Stomach (tissue), 8 donors: ENCODE measurements at regions not wholly inside any gene's neighbourhood (a gene's known extent, or its start where the extent isn't known, plus 50 kb on each side); places are given as distances from the start of the nearest gene placed in this dataset.

Experiments
- DNase-seq, 2 donors: peaks; one replicate each; pipeline versions ENCODE4 v3.0.0 to v3.0.0-alpha.2; 2013 to 2019
- H3K27ac ChIP-seq, 5 donors: fragments of 200-600 bp in 4 of 5; sonication (generic) in 4 of 5; one replicate each; pipeline ENCODE4 v1.5.1; 2013 to 2019; ENCODE audit warnings: mild to moderate bottlenecking in 1 of 5, moderate library complexity in 1 of 5
- H3K27me3 ChIP-seq, 3 donors: fragments of 200-600 bp; sonication (generic); one replicate each; pipeline ENCODE4 v1.5.1; 2017 to 2019; ENCODE audit warnings: mixed run types in 1 of 3
- H3K36me3 ChIP-seq, 4 donors: fragments of 200-600 bp; sonication (generic); 1 replicate in 3 of 4; 2 replicates in 1 of 4; pipeline ENCODE4 v1.5.1; 2016 to 2019
- H3K4me1 ChIP-seq, 4 donors: fragments of 200-600 bp; sonication (generic); one replicate each; pipeline ENCODE4 v1.5.1; 2016 to 2019
- H3K4me3 ChIP-seq, 4 donors: fragments of 200-600 bp; sonication (generic) in 3 of 4; one replicate each; pipeline ENCODE4 v1.5.1; 2016 to 2019; ENCODE audit warnings: mild to moderate bottlenecking in 1 of 4
- H3K9me3 ChIP-seq, 4 donors: fragments of 200-600 bp; sonication (generic); one replicate each; pipeline ENCODE4 v1.5.1; 2016 to 2019
- EP300 ChIP-seq: sonication (generic); formaldehyde crosslinking; IDR thresholded peaks from one replicate; pipeline ENCODE4 v1.6.1; 2017; ENCODE audit warnings: antibody characterized with exemption
- POLR2A ChIP-seq, 4 donors: fragments of 450-650 bp; IDR thresholded peaks; one replicate each; pipeline ENCODE4 v1.6.1; 2016; ENCODE audit warnings: antibody characterized with exemption in 4 of 4, control low read depth in 2 of 4, mild to moderate bottlenecking in 1 of 4, moderate library complexity in 1 of 4
- POLR2AphosphoS5 ChIP-seq, 3 donors: sonication (generic); formaldehyde crosslinking; IDR thresholded peaks; one replicate each; pipeline ENCODE4 v1.6.1; 2016; ENCODE audit warnings: antibody characterized with exemption in 3 of 3
- WGBS, 5 donors: extraction: QIAGEN DNeasy Blood & Tissue Kit in 3 of 5; methylation state at CpG; one replicate each; pipeline versions ENCODE4 v1.1.5 to v1.1.7; 2013 to 2018; 5-methylcytosine and 5-hydroxymethylcytosine counted together
- intact Hi-C: fragments of 100-400 bp; cut with DNase I; formaldehyde crosslinking; loops from one replicate; pipeline ENCODE4 v1.15.1; 2023; ENCODE audit warnings: low total_unique reads
- TF ChIP-seq, protein P1 (sequence below), 7 experiments: fragments of 450-650 bp in 4 of 7; fragments of 200-600 bp in 3 of 7; sonication (generic) in 3 of 7; IDR thresholded peaks; one replicate each; pipeline ENCODE4 v1.5.1; 2016 to 2019; ENCODE audit warnings: antibody characterized with exemption in 7 of 7, control low read depth in 2 of 7, mild to moderate bottlenecking in 1 of 7
- donor health status: healthy with polysubstance abuse.
- donor health status: Bipolar disorder and iron deficiency.
- donor health status: healthy.

DNA sequence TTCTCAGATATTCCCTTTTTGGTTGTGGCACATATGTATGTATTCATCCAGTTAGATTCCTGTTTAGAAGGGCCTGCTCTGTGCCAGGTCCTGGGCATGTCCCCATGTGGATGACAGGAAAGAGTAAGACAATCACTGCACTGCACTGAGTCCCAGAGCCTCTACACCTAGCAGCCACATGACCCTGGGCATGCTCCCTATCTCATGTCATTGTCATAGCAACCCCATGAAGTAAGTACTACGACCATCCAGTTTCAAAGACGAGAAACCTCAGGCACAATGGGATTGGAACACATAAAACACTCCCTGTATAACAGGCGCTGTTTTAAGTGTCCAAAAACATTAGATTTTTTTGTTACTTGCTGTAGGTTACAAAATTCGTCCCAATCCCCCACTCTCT, 594.4 kb downstream of the UQCRFS1 start:
- intact Hi-C loops: no loop called here

DNA sequence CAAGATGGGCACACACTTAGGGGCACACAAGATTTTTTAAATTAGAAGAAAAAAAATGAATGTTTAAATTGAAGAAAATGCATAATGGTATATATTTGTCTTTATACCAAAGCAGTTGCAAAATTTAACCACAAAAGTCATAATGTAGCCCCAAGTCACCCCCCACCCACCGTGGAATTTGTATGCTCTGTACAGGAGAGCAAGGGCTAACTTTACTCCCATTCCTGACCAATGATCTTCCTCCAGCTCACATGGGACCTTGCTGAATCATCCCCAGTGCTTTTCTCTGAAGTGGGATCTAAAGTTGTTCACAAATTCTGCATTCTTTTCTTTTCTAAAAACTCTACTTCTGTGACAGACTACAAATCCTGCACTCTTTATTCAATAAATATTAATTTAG, 597.0 kb downstream of the UQCRFS1 start:
- H3K27me3 ChIP-seq: no peaks in the 10 kb centered on the region
- H3K9me3 ChIP-seq: peaks cover 11 to 63% (median 43%) of the 10 kb centered on the region in 4 donors
- H3K4me3 ChIP-seq: no peak overlapping the region
- no peaks in the 10 kb centered on the region for H3K4me1 ChIP-seq
- intact Hi-C loops: no loop called here
- WGBS, 5 donors: 62 to 80% (median 77%) methylated on average over 1 of the region's 1 CpG
- H3K27ac ChIP-seq: no peak overlapping the region
- no peaks in the 10 kb centered on the region for H3K36me3 ChIP-seq
- TF ChIP-seq EP300 (no peak), POLR2AphosphoS5 (IDR thresholded peaks at IDR 0.05) (no peak), POLR2A (IDR thresholded peaks at IDR 0.05) (no peak)
- TF ChIP-seq, protein P1, sequence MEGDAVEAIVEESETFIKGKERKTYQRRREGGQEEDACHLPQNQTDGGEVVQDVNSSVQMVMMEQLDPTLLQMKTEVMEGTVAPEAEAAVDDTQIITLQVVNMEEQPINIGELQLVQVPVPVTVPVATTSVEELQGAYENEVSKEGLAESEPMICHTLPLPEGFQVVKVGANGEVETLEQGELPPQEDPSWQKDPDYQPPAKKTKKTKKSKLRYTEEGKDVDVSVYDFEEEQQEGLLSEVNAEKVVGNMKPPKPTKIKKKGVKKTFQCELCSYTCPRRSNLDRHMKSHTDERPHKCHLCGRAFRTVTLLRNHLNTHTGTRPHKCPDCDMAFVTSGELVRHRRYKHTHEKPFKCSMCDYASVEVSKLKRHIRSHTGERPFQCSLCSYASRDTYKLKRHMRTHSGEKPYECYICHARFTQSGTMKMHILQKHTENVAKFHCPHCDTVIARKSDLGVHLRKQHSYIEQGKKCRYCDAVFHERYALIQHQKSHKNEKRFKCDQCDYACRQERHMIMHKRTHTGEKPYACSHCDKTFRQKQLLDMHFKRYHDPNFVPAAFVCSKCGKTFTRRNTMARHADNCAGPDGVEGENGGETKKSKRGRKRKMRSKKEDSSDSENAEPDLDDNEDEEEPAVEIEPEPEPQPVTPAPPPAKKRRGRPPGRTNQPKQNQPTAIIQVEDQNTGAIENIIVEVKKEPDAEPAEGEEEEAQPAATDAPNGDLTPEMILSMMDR (IDR thresholded peaks at IDR 0.05): no peak
- DNase-seq: no peak

More for the DNA sequence above, 594.4 kb downstream of the UQCRFS1 start:
- Histone ChIP-seq H3K36me3 (no peaks in the 10 kb centered on the region), H3K4me3 (no peak overlapping the region), H3K27me3 (no peaks in the 10 kb centered on the region), H3K4me1 (no peaks in the 10 kb centered on the region), H3K9me3 (peaks cover 11 to 40% (median 28%) of the 10 kb centered on the region in 4 donors), H3K27ac (no peak overlapping the region)
- TF ChIP-seq POLR2AphosphoS5 (IDR thresholded peaks at IDR 0.05) (no peak), EP300 (no peak), POLR2A (IDR thresholded peaks at IDR 0.05) (no peak)
- TF ChIP-seq, protein P1 (IDR thresholded peaks at IDR 0.05): no peak
- 62 to 72% (median 71%) methylated on average over 4 of the region's 4 CpGs for WGBS, 5 donors
- no peak for DNase-seq

DNA sequence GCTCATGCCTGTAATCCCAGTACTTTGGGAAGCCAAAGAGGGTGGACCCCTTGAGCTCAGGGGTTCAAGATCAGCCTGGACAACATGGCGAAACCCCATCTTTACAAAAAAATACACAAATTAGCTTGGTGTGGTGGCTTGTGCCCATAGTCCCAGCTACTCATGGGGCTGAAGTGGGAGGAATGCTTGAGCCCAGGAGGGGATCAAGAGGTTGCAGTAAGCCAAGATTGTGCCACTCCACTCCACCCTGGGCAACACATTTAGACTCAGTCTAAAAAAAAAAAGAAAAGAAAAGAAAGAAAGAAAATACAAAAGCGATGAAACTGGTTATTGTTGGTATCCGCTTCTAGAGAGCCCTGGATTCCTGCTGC, 597.4 kb downstream of the UQCRFS1 start:
- H3K36me3 ChIP-seq: no peaks in the 10 kb centered on the region
- DNase-seq: no peak
- peaks cover 11 to 64% (median 44%) of the 10 kb centered on the region in 4 donors for H3K9me3 ChIP-seq
- intact Hi-C loops: no loop called here
- 81 to 99% (median 90%) methylated on average over 3 of the region's 3 CpGs for WGBS, 5 donors
- H3K4me1 ChIP-seq: no peaks in the 10 kb centered on the region
- no peaks in the 10 kb centered on the region for H3K27me3 ChIP-seq
- H3K27ac ChIP-seq: no peak overlapping the region
- H3K4me3 ChIP-seq: no peak overlapping the region
- TF ChIP-seq, protein P1 (IDR thresholded peaks at IDR 0.05): no peak
- TF ChIP-seq EP300: no peak
- TF ChIP-seq POLR2AphosphoS5 (IDR thresholded peaks at IDR 0.05): no peak
- TF ChIP-seq POLR2A (IDR thresholded peaks at IDR 0.05): no peak

DNA sequence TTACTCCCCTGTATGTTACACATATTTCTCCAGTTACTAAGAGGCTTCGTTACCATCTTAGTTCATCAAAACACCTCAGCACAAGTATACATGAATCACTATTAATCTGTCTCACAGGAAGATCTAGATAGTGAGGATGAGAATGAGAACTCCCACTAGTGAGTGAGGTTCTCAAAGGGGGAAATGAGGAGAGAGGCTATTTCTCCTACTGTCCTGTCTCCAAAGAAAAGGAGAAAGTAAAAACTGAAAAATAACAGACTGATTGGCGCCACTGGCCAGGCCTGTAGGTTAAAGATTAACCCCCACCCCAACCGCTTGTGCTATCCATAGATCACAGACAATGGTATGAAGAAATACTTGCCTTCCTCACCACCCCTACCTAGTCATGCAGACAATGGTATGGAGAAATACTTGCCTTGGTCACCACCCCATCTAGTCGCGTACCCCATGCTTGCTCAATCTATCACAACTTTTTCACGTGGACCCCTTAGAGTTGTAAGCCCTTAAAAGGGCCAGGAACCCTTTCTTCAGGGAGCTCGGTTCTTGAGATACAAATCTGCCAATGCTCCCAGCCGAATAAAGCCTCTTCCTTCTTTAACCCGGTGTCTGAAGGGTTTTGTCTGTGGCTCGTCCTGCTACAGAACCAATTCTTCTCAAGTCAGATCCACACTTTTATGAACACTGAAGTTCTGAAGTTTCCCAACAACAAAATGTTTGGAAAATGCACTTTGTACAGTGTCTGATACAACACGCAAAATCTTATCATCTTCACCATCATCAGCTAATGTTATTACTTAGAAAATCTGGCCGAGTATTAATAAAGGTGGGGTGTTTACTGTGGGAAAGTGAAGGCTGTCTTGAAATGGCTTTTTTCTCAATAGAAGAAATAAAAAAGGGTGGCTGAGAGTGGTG, 598.1 kb downstream of the UQCRFS1 start:
- H3K4me3 ChIP-seq: no peak overlapping the region
- no peak for TF ChIP-seq EP300
- no peak for TF ChIP-seq POLR2AphosphoS5 (IDR thresholded peaks at IDR 0.05)
- TF ChIP-seq, protein P1 (IDR thresholded peaks at IDR 0.05): no peak
- WGBS, 5 donors: 81 to 90% (median 87%) methylated on average over 12 of the region's 12 CpGs

More for the DNA sequence above, 598.1 kb downstream of the UQCRFS1 start:
- intact Hi-C loops: no loop called here
- no peaks in the 10 kb centered on the region for H3K4me1 ChIP-seq
- no peaks in the 10 kb centered on the region for H3K36me3 ChIP-seq
- H3K27me3 ChIP-seq: no peaks in the 10 kb centered on the region
- no peak overlapping the region for H3K27ac ChIP-seq
- peaks cover 11 to 64% (median 44%) of the 10 kb centered on the region in 4 donors for H3K9me3 ChIP-seq
- DNase-seq: no peak
